Caco-2 (cell line): ENCODE measurements at regions not wholly inside any gene's neighbourhood (a gene's known extent, or its start where the extent isn't known, plus 50 kb on each side); places are given as distances from the start of the nearest gene placed in this dataset.

Source experiments
- BruUV-seq: library from RNA; stranded (reverse); fragments of 400-500 nt; replicated peaks from 2 replicates; lab custom pipeline; 2021; lab: Mats Ljungman, UMichigan
- CTCF ChIA-PET: fragments of 300-600 bp; sonication (Branson Sonifier 250); formaldehyde crosslinking; loops from one replicate; lab custom pipeline; 2022; ENCODE audit warnings: antibody characterized with exemption; lab: Charles Lee
- POLR2A ChIA-PET: fragments of 300-600 bp; sonication (Branson Sonifier 250); formaldehyde crosslinking; loops from one replicate; lab custom pipeline; 2022; ENCODE audit warnings: antibody characterized with exemption; lab: Charles Lee
- DNase-seq, 2 experiments: peaks; one replicate each; pipeline versions ENCODE4 v3.0.0 to v3.0.0-alpha.2; 2020 to 2022
- H3K27me3 ChIP-seq: replicated peaks from 2 replicates; pipeline ENCODE4 v1.6.0; 2011; ENCODE audit warnings: low read length; ENCODE audit not compliant: control insufficient read depth, insufficient read depth
- H3K36me3 ChIP-seq: 2 replicates; pipeline ENCODE4 v1.5.1; 2011; ENCODE audit warnings: low read length; ENCODE audit not compliant: control insufficient read depth, insufficient read depth
- H3K4me1 ChIP-seq: fragments of 250-450 bp; sonication (Bioruptor Pico); 2 replicates; pipeline ENCODE4 v1.5.1; 2020; ENCODE audit warnings: mild to moderate bottlenecking
- H3K4me3 ChIP-seq: 2 replicates; pipeline ENCODE4 v1.5.1; 2011; ENCODE audit warnings: low read depth, mild to moderate bottlenecking, control low read depth, low read length
- H3K9me3 ChIP-seq: fragments of 250-450 bp; sonication (Bioruptor Pico); 2 replicates; pipeline ENCODE4 v1.5.1; 2020; ENCODE audit warnings: mild to moderate bottlenecking, moderate library complexity
- H3K27ac Mint-ChIP-seq: one replicate; pipeline ENCODE4 v1.8.0; 2022; ENCODE audit warnings: mixed read lengths; ENCODE audit not compliant: unreplicated experiment
- H3K27me3 Mint-ChIP-seq: one replicate; pipeline ENCODE4 v1.8.0; 2022; ENCODE audit warnings: mixed read lengths; ENCODE audit not compliant: insufficient read depth, unreplicated experiment
- H3K36me3 Mint-ChIP-seq: one replicate; pipeline ENCODE4 v1.8.0; 2022; ENCODE audit warnings: mild to moderate bottlenecking, mixed read lengths; ENCODE audit not compliant: insufficient read depth, unreplicated experiment
- H3K4me1 Mint-ChIP-seq: one replicate; pipeline ENCODE4 v1.8.0; 2022; ENCODE audit warnings: low read depth, mixed read lengths; ENCODE audit not compliant: unreplicated experiment
- H3K4me3 Mint-ChIP-seq: one replicate; pipeline ENCODE4 v1.8.0; 2022; ENCODE audit warnings: mild to moderate bottlenecking, moderate library complexity, mixed read lengths; ENCODE audit not compliant: unreplicated experiment
- H3K9me3 Mint-ChIP-seq: one replicate; pipeline ENCODE4 v1.8.0; 2022; ENCODE audit warnings: mixed read lengths; ENCODE audit not compliant: unreplicated experiment
- CTCF ChIP-seq, 2 experiments: fragments of 200-600 bp in 1 of 2; IDR thresholded peaks; 1 replicate in 1 of 2; 2 replicates in 1 of 2; pipeline versions ENCODE4 v1.5.1 to v1.8.0; 2011 to 2022; ENCODE audit warnings: antibody characterized with exemption in 1 of 2, control low read depth in 1 of 2, inconsistent platforms in 1 of 2, low read depth in 1 of 2, low read length in 1 of 2, mild to moderate bottlenecking in 1 of 2, moderate library complexity in 1 of 2; ENCODE audit not compliant: insufficient read depth in 1 of 2, severe bottlenecking in 1 of 2, unreplicated experiment in 1 of 2
- intact Hi-C: fragments of 100-400 bp; cut with micrococcal nuclease; formaldehyde crosslinking; loops from one replicate; pipeline ENCODE4 v1.10.0; 2022; ENCODE audit not compliant: unreplicated experiment

DNA sequence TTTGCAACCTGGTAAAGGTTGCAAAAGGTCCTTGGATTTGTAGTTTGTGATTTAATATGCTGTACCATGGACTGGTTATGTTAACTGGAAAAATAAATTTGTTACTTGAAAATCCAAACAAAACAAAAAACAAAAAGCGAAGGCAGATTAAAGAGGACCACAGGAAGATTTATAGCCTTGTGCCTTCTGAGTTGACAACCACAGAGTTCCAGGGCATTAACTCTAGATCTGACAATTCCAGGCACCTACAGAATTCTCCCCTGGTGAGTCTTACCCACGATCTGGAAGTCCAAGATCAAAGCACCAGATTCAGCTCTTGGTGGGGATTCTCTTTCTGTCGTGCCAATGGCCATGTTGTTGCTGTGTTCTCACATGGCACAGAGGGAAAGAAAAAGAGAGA, 107.9 kb upstream of the SELENOP start:
- Histone ChIP-seq H3K27me3 (no peaks in the 10 kb centered on the region), H3K36me3 (no peaks in the 10 kb centered on the region), H3K9me3 (no peaks in the 10 kb centered on the region), H3K4me3 (no peak overlapping the region), H3K4me1 (no peaks in the 10 kb centered on the region)
- BruUV-seq = no TSS peak
- H3K9me3 Mint-ChIP-seq = no peaks in the 10 kb centered on the region
- no peaks in the 10 kb centered on the region for H3K27me3 Mint-ChIP-seq
- no peak overlapping the region for H3K27ac Mint-ChIP-seq
- no peaks in the 10 kb centered on the region for H3K4me1 Mint-ChIP-seq
- H3K4me3 Mint-ChIP-seq = no peak overlapping the region
- intact Hi-C loops = no loop called here
- ChIA-PET CTCF (no interaction called here), POLR2A (no interaction called here)
- H3K36me3 Mint-ChIP-seq = no peaks in the 10 kb centered on the region
- no peak for TF ChIP-seq CTCF (IDR thresholded peaks at IDR 0.05; ENCODE audit: insufficient read depth in 1 of 2, low read depth in 1 of 2, low read length in 1 of 2, severe bottlenecking in 1 of 2, unreplicated experiment in 1 of 2)
- DNase-seq = no peak

DNA sequence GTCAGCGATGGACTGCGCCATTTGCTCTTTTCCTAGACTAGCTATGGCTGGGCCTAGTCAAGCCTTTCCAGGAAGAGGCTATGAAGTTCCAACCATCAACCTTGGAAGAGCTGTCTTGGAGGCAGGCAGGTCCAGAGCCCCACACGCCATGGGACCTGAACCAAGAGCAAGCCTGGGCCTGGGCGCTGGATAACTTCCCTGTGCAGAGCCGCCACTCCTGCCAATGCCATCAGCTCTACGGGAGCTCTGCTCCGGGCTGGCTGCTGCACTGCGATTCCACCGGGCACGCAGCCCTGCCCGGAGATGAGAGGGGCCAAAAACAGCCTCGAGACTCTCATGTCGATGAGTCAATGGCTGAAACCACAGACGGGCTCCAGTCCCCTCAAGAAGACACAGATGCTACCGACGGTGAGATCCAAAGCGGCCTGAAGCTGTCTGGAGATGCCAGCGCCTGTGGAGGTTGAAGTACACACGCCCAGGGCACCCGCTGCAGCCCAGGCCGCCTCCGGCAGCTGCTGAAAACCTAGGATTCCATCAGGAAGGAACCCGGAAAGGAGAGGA, 103.7 kb upstream of the SELENOP start:
- ChIA-PET CTCF (no interaction called here), POLR2A (no interaction called here)

DNA sequence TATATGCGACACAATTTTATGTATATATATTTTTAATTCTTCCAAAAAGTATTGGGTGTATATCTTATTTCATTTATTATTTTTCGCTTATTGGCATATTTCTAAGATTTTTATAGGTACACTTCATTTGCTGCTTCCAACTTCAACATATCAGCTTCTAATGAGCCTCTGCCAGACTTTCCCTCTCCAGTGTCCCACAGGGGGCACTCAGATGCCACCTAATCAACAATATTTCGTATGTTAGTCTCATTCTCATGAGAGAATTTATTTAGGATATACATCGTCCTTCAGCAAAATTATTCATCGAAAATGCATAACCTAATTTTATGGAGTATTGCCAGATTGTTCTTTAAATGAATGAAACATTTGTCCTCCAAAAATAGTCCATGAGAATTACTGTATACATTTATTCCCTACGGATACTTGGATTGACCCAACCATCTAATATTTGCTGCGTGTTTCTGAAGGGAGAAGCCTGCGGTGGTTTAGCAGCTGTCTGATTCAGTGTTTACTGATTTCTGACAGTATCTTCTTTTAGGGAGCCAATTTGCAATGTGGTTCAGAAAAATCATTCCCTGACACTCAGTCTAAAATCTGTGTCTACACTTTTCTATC, 100.6 kb upstream of the SELENOP start:
- H3K4me1 Mint-ChIP-seq = no peaks in the 10 kb centered on the region
- no peaks in the 10 kb centered on the region for H3K27me3 Mint-ChIP-seq
- H3K27ac Mint-ChIP-seq = no peak overlapping the region
- H3K36me3 ChIP-seq = no peaks in the 10 kb centered on the region
- ChIA-PET POLR2A (interaction anchor here (0.8 kb wide), 1 partner anchor 108 kb away, joined by 3 read pairs; no protein-coding TSS in a partner anchor), CTCF (interaction anchor here (0.8 to 2.2 kb wide), 9 partner anchors 28 to 153 kb away, joined by 3 to 23 read pairs (median 5); partner anchors contain the start of gene ANXA2R)
- peak; percentile 47 to 63 for TF ChIP-seq CTCF (IDR thresholded peaks at IDR 0.05; ENCODE audit: insufficient read depth in 1 of 2, low read depth in 1 of 2, low read length in 1 of 2, severe bottlenecking in 1 of 2, unreplicated experiment in 1 of 2)
- no peaks in the 10 kb centered on the region for H3K27me3 ChIP-seq
- peak in 1 of 2 experiments; percentile 55 for DNase-seq
- no peak overlapping the region for H3K4me3 ChIP-seq
- intact Hi-C loops = loop anchor here (1.0 to 5.0 kb wide), 3 partner anchors 80 to 193 kb away; partner anchors contain the start of gene ANXA2R
- H3K9me3 Mint-ChIP-seq = no peaks in the 10 kb centered on the region
- no TSS peak for BruUV-seq
- H3K4me1 ChIP-seq = peaks cover 5% of the 10 kb centered on the region; the same call in 1 of the 2 replicates
- no peaks in the 10 kb centered on the region for H3K9me3 ChIP-seq
- no peak overlapping the region for H3K4me3 Mint-ChIP-seq
- H3K36me3 Mint-ChIP-seq = peaks cover 9% of the 10 kb centered on the region

More for the DNA sequence above, 103.7 kb upstream of the SELENOP start:
- TF ChIP-seq CTCF (IDR thresholded peaks at IDR 0.05; ENCODE audit: insufficient read depth in 1 of 2, low read depth in 1 of 2, low read length in 1 of 2, severe bottlenecking in 1 of 2, unreplicated experiment in 1 of 2) = no peak
- no peaks in the 10 kb centered on the region for H3K9me3 Mint-ChIP-seq
- H3K4me1 ChIP-seq = no peaks in the 10 kb centered on the region; the same call in 1 of the 2 replicates
- no peak overlapping the region for H3K4me3 ChIP-seq
- no peak overlapping the region for H3K27ac Mint-ChIP-seq
- intact Hi-C loops = no loop called here
- H3K36me3 ChIP-seq = no peaks in the 10 kb centered on the region
- H3K27me3 Mint-ChIP-seq = no peaks in the 10 kb centered on the region
- H3K9me3 ChIP-seq = no peaks in the 10 kb centered on the region
- no peak overlapping the region for H3K4me3 Mint-ChIP-seq
- no peaks in the 10 kb centered on the region for H3K27me3 ChIP-seq
- no peaks in the 10 kb centered on the region for H3K4me1 Mint-ChIP-seq
- no peaks in the 10 kb centered on the region for H3K36me3 Mint-ChIP-seq
- BruUV-seq = no TSS peak
- no peak for DNase-seq
